ENCODE measurements at regions not wholly inside any gene's neighbourhood (a gene's known extent, or its start where the extent isn't known, plus 50 kb on each side); places are given as distances from the start of the nearest gene placed in this dataset.
A peak's percentile ranks its signal among the peaks of the same experiment; 100 is the strongest.

- TF ChIP-seq POLR2A (IDR thresholded peaks at IDR 0.05): no peak
- no peak for TF ChIP-seq EP300 (IDR thresholded peaks at IDR 0.05)
- TF ChIP-seq CTCF (IDR thresholded peaks at IDR 0.05): no peak
- Histone ChIP-seq H3K4me3 (no peak overlapping the region), H3K27ac (no peak overlapping the region), H3K27me3 (no peaks in the 10 kb centered on the region), H3K4me1 (ENCODE audit: insufficient read depth) (no peaks in the 10 kb centered on the region), H3K36me3 (no peaks in the 10 kb centered on the region), H3K9me3 (no peaks in the 10 kb centered on the region)
- intact Hi-C loops (cut with DNase I): loop anchor here in 1 of 4 donors (5.0 kb wide), 1 partner anchor 132 kb away; no protein-coding TSS in a partner anchor
- WGBS, 3 donors: 65 to 71% (median 67%) methylated on average over 8 of the region's 8 CpGs
- no peak for DNase-seq
Observed at GRCh38 chr10:28378986-28379585, 76.2 kb upstream of the MPP7 start.

GRCh38 chr10:28381466-28381865 lies 78.6 kb upstream of the MPP7 start:
- Histone ChIP-seq H3K9me3 (no peaks in the 10 kb centered on the region), H3K27ac (no peak overlapping the region), H3K4me3 (no peak overlapping the region), H3K36me3 (no peaks in the 10 kb centered on the region), H3K4me1 (ENCODE audit: insufficient read depth) (no peaks in the 10 kb centered on the region), H3K27me3 (no peaks in the 10 kb centered on the region)
- DNase-seq: no peak
- no peak for TF ChIP-seq EP300 (IDR thresholded peaks at IDR 0.05)
- no peak for TF ChIP-seq POLR2A (IDR thresholded peaks at IDR 0.05)
- no peak for TF ChIP-seq CTCF (IDR thresholded peaks at IDR 0.05)
- intact Hi-C loops (cut with DNase I): loop anchor here in 3 of 4 donors (5.0 to 10.0 kb wide), 4 partner anchors 77 to 837 kb away; partner anchors contain the start of gene MPP7 (in 1 of the 3)

- no peaks in the 10 kb centered on the region for H3K4me1 ChIP-seq (ENCODE audit: insufficient read depth)
- H3K36me3 ChIP-seq: no peaks in the 10 kb centered on the region
- no peaks in the 10 kb centered on the region for H3K27me3 ChIP-seq
- peak; percentile 81 to 89 (median 82) for DNase-seq
- 31 to 41% (median 35%) methylated on average over 12 of the region's 12 CpGs for WGBS, 3 donors
- H3K27ac ChIP-seq: no peak overlapping the region
- peak; percentile 66 to 95 (median 88) for TF ChIP-seq CTCF (IDR thresholded peaks at IDR 0.05)
- TF ChIP-seq EP300 (IDR thresholded peaks at IDR 0.05): no peak
- intact Hi-C loops (cut with DNase I): loop anchor here in 3 of 4 donors (5.0 to 10.0 kb wide), 4 partner anchors 77 to 837 kb away; partner anchors contain the start of gene MPP7 (in 1 of the 3)
- no peaks in the 10 kb centered on the region for H3K9me3 ChIP-seq
- H3K4me3 ChIP-seq: no peak overlapping the region
Observed at GRCh38 chr10:28381903-28382347, 79.1 kb upstream of the MPP7 start.

GRCh38 chr10:28382525-28383269 lies 79.8 kb upstream of the MPP7 start:
- no peak for TF ChIP-seq CTCF (IDR thresholded peaks at IDR 0.05)
- no peak for TF ChIP-seq EP300 (IDR thresholded peaks at IDR 0.05)
- TF ChIP-seq POLR2A (IDR thresholded peaks at IDR 0.05): no peak
- Histone ChIP-seq H3K36me3 (no peaks in the 10 kb centered on the region), H3K4me3 (no peak overlapping the region), H3K27me3 (no peaks in the 10 kb centered on the region), H3K4me1 (ENCODE audit: insufficient read depth) (no peaks in the 10 kb centered on the region), H3K27ac (no peak overlapping the region), H3K9me3 (no peaks in the 10 kb centered on the region)
- 71 to 73% (median 73%) methylated on average over 13 of the region's 13 CpGs for WGBS, 3 donors
- intact Hi-C loops (cut with DNase I): loop anchor here in 3 of 4 donors (5.0 to 10.0 kb wide), 4 partner anchors 78 to 838 kb away; partner anchors contain the start of gene MPP7 (in 1 of the 3)
- DNase-seq: no peak

Data from ovary (tissue), 7 donors.